HG03378 (cell line): ENCODE measurements at regions not wholly inside any gene's neighbourhood (a gene's known extent, or its start where the extent isn't known, plus 50 kb on each side); places are given as distances from the start of the nearest gene placed in this dataset.
A peak's percentile ranks its signal among the peaks of the same experiment; 100 is the strongest.

Experiments used
- ATAC-seq: cut with Tn5 transposase; IDR thresholded peaks from one replicate; pipeline ENCODE4 v1.9.1; 2021; ENCODE audit warnings: mild to moderate bottlenecking, moderate library complexity; ENCODE audit not compliant: unreplicated experiment

DNA sequence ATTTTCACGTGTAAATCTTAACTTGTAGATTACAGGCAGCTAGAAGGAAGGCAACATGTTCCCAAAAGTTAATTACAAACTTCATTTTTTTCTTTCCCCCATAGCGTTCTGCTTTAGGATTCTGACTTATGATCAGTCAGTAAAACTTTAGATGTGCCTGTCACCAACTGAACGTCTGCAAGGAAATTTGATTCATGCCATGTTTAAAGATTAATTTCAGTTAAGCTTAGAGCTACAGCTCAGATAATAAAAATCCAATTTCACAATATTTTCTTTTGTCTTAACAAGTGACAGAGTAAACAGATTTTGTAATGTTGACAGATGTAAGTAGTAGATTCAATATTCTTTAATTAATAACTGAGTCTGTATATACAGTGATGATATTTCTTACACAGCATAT is 253.1 kb downstream of the NFKBIZ start:
- no peak for ATAC-seq

DNA sequence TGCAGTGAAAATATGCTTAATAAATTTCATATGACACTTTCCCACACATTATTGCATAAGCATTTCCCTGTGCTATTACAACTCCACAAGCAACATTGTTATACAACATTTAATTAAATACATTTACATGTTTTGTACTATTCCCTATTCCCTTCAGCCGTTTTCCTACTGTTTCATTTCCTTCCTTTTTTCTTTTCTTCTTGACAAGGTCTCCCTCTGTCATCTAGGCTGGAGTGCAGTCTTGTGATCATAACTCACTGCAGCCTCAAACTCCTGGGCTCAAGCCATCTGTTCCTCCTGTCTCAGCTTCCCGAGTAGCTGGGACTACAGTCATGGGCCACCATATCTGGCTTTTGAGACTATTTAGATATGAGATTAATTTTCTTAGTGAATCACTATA is 254.7 kb downstream of the NFKBIZ start:
- ATAC-seq: no peak

DNA sequence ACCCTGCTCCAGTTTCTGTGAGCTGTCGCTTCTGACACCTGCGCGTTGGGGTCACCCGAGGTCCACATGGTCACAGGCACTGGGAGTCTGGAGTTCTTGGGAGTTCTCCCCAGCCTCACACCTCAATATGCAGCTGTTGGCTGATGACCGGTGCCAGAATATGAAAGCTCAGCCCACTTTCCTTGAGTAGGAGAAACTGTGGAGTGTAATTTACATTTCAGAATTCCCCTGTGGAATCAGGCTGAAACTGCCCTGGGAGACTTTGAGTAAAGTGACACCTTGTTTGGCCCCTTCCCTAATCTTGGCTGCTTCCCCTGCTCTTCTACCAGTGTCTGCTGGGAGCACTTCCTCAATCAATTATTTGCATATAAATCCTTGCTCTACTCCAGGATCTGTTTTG is 255.9 kb downstream of the NFKBIZ start:
- ATAC-seq: no peak

DNA sequence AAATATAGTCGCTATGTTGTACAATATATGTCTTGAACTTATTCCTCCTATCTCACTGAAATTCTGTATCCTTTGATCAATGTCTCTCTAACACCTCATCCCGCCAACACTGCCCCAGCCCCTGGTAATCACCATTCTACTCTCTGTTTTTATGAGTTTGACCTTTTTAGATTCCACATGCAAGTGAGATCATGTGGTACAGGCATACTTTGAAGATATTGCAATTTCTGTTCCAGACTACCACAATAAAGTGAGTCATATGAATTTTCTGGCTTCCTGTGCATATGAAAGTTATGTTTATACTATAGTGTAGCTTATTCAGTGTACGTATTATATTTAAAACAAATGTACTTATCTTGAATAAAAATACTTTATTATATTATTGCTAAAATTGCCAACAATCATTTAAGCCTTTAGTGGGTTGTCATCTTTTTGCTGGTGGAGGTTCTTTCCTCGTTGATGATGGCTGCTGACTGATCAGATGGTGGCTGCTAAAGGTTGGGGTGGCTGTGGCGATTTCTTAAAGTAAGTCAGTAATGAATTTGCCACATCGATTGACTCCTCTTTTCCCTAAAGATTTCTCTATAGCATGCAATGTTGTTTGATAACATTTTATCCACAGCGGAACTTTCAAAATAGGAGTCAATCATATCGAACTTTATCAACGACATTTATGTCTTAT is 257.2 kb downstream of the NFKBIZ start:
- no peak for ATAC-seq

DNA sequence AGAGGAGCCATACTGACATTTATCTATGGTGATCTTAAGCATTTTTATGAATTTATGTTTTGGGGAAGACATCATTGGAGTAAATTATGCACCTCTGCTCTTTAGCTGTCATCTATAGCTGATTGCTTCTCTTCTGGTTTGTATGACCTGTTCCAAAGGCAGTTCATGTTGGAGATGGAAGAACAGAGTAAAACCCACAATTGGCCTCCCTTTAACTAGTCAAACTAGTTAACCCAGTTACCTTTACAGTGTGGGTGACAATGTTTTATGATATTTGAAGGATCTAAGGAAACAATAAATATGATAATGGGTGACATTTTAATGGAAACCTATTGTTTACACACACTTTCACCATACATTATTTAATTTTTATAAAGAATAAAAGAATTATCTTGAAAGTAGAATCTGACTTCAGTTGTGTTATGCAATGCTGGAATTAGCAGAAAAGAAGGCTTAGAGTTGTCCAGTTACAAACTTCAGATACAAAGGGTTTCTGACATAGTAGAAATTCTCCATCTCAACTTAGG is 263.5 kb downstream of the NFKBIZ start:
- no peak for ATAC-seq

DNA sequence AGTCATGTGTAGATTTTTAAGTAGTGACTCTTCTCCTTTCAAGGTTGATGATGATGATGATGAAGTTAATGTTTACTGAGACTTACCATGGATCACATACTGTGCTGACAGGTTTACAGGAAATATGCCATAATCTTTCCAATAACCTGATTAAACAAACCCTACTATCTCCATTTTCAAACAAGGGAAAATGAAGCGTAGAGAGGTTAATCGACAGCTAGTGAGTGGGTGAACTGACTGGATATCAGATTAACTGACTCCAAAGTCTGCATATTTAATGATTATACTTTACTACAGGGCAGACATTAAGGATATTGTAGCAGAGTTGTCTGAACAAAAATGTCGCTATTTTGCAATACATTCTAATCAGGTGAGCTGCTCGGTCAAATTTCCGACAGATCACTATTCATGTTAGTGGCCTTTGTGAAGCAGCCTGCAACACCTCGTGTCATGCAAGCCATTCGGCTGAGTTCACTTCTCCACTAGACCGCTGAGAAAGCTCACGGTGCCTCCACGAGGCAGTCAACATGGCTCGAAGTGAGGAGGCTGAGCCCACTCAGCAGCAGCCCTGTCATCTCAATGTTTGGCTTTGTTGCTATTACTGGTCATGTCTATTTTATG is 264.2 kb downstream of the NFKBIZ start:
- ATAC-seq: no peak

DNA sequence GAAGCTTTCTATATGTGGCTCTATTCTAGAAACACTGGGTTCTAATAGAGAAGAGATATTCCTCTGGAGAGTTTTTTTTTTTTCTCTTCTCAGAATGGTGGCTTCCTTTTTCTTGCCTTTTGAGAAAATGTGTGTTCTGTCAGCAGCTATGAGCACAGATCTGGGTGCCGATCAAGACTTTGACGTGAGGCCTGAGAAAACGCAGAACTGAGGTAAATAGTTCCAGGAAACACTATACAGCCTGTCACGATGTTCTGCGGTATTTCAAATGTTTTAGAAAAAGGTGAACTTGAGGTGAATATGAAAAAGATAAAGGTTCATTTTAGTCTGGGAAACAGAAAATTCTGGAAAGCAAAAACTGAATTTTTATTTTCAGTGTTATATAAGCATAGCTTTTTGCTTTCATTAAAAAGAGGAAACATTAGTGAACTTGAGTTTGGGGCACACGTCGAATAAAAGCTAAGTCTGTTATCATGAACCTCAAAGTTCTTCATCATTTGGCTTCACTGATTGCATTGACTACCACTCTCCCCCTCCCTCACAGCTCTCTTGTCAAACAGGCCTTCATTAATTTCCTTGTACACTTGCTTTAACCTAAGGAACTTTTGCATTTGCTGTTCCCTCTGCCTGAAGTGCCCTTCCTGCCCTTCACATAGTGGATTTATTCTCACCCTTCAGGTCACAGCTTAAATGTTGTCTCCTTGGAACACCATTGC is 265.1 kb downstream of the NFKBIZ start:
- no peak for ATAC-seq

DNA sequence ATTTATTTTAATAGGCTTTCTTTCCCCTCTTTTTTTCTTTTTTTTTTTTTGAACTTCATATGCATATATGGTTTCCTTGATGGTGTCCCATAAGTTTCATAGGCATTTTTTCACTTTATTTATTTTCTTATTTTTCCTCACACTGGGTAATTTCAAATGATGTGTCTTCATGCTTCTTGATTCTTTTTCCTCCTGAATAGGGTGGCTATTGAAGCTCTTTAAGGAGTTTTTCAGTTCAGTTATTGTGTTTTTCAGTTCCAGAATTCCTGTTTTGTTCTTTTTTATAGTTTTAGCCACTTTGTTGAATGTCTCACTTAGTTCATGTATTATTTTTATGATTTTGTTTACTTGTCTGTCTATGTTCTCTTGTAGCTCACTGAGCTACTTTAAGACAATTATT is 273.2 kb downstream of the NFKBIZ start:
- ATAC-seq: no peak

DNA sequence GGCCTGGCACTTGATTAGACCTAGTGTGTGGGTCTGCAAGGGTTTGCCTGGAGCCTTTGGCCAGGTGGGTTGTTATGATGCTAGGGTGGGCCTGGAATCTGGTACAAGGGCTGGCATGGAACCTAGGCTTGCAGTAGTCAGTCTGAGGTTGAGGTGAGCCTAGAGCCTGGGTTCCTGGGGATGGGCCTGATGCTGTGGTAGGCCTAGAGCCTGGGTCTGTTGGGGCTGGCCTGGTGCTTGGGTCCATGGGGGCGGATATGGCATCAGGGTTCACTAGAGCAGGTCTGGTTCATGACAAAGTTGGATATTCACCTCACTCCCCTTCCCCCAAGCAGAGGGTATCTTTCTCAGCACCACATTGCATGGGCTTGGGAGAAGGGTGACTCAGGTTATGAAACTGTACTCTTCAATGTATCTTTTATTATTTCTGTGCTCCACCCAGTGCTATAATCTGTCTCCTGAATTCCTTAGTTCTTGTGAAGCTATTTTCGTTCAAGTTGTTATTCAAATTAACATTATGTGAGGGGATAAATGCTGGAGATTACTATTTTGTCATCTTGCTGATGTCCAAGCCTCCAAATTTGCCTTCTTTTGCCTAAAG is 274.4 kb downstream of the NFKBIZ start:
- ATAC-seq: no peak

DNA sequence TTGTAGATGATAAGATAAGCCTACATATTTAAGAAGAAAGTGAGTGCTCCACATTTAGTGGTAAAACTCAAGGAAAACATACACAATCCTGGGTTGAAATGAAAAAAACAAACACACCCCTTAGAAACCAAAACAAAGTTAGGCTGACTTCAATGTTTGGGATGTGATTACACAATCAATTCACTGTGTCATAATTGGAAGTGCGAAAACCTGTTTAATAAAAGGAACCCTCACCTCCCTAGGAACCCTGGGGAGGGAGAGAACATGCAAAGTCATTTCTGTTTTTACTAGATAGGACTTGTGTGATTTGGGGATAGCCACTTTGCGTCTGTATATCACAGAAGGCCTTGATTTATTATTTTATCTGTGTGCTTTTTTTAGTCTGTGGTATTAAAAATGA is 275.0 kb downstream of the NFKBIZ start:
- no peak for ATAC-seq

DNA sequence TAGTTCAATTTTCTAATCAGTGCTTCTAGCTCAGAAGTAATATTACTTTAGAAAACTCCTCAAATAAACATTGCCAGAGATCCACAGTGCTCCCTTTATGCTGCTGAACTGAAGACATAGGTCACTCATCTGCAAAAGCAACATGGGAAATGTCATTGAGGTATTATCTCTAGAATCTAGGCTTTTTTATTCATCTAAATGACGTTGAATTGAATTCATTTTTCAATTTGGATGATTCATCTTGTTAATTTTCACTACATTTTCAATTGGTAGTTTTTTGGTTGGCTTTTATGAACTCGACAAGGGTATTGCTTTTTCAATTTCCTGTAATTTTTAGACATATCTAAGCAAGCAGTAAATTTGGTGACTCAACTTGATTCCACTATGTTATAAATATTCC is 275.4 kb downstream of the NFKBIZ start:
- no peak for ATAC-seq

DNA sequence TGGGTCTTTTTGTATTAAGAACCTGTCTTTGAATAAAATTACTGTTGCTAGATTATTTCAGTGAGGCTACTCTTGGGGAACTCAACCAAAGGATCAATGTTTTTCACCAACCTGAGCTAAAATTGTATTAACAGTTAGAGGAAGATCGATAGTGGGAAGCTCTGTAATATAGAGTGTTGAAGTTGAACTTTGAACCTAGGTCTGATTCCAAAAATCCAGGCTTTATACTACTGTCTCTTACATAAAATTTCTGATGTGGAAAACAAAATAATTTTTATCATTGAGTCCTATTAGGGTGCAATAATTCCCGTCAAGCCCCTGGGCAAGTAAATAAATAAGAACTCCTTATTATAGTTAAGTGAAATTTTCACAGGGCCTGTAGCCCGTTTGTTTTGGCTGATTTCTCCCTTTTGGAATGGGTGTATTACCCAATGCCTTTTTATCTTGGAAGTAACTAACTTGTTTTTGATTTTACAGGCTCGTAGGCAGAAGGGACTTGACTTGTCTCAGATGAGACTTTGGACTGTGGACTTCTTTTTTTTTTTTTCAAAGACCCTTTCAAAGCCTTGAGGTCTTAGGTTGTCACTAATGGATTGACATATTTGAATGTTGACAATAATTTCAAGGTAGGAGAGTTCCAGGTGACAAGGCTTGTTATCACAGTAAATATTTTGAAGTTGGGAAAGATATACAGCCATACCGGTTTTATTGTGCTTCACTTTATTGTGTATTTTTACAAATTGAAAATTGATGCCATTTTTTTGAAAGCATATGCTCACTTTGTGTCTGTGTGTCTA is 276.1 kb downstream of the NFKBIZ start:
- no peak for ATAC-seq

DNA sequence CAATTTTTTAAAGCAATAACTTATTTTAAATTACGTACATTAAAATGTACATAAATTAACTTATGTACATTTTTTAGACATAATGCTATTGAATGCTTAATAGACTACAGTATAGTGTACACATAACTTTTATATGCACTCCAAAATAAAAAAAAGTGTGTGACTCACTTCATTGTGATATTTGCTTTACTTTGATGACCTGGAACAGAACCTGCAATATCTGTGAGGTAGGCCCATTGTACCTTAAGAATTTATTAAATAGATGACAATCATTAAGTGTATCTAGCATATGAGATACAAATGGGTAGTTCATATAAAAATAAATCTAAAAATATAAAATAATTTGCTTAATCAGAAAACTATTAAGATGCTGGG is 276.7 kb downstream of the NFKBIZ start:
- no peak for ATAC-seq

DNA sequence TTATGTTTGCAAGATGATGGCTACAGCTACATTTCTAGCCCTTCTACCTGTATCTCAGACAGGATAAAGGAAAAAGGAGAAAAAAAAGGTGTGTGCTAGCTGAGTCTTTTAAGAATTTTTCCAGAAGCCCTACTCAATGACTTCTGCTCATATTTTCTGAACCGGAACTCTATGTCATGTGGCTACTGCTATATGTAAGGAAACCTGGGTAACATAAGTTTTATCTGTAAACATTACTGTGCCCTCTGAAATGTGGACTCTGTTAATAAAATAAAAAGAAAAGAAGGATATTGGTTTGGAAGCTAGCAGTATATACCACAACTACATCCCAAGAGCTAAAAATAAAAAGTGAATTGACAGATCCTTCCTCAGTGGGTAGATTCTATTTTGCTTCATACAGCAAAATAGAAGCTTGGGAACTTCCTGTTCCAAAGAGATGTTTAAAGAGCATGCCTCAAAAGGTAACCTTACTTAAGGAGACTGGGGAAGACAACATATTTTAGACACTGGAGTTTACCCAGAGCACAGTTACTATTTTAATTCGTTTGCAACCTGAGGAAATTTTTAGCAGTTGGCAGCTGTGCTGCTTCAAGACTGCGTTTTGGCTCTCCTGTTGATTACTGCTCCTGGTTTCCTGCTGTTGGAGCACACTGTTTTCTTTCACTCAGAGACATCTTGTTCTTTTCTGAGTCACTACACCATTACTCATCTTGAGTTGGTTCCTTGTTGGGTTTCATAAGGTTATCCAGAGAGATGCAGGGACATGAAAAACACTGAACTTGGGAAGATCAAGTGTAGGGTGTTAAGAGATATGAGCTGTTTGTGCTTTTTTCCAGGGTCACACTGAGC is 280.7 kb downstream of the NFKBIZ start:
- peak; percentile 66 for ATAC-seq

DNA sequence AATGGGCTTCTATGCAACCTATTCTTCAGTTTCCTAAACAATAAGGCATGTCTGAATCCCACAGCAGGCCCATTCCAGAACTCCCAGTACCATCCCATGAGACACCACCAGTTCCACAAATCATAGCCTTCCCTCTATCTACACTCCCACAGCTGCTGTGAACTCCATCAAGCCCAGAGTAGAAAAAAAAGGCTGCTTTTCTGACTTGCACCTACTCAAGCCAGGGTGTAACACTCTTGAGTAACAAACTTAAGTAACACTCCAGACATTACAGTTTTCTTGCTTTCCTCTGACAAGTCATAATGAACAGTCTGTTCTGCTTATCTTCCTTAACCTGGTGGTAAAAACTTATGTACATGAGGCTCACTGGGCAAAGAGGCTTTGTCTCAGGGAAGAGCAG is 283.1 kb downstream of the NFKBIZ start:
- no peak for ATAC-seq

DNA sequence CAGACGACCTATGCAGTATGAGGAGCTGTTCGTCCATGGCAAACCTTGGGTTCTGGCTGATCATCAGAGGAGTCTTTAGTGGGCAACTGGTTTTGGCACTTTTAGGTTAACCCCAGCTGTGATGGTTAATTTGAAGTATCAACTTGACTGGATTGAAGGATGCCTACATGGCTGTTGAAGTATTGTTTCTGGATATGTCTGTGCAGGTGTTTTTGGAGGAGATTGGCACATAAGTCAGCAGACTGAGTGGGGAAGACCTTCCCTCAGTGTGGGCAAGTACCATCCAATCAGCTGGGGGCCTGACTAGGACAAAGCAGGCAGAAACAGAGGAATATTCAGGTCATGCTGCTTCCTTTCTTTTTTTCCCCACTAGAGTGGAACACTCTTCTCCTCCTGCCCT is 284.1 kb downstream of the NFKBIZ start:
- ATAC-seq: no peak

DNA sequence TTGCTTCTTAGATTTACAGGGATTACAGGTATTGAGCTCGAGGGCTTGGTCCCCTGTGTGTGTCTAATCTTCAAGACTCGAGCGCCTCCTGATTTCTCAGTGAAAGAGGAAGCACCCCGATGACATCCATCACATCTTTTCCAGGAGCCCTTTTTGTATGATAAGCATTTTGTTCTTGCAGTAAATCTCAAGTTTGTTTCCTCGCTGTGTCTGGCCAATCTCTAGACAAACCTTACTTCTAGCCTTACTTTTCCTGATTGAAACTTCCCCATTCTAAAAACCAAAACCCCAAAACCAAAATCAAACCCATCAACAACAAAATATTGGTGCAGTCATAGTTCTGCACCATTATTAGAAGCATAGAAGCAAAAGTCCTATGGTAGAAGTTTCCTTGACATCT is 286.0 kb downstream of the NFKBIZ start:
- ATAC-seq: no peak

DNA sequence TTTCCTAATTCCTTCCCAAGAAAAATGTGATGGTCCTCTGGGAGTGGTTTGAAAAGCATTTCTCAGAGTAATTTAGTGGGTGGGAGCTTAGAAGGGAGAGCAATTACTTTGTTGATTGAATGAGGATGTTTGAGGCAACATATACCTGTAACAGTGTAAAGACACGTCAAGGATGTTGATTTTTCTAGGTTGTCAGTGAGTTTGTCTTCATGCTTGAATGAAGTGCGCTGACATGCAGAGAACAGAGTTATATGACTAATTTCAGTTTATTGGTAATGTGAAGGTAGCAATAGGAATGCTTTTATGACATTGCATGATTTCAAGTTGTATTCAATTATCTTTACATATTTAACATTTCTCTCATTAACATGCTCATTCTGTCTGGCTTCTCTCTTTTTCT is 286.9 kb downstream of the NFKBIZ start:
- ATAC-seq: no peak

DNA sequence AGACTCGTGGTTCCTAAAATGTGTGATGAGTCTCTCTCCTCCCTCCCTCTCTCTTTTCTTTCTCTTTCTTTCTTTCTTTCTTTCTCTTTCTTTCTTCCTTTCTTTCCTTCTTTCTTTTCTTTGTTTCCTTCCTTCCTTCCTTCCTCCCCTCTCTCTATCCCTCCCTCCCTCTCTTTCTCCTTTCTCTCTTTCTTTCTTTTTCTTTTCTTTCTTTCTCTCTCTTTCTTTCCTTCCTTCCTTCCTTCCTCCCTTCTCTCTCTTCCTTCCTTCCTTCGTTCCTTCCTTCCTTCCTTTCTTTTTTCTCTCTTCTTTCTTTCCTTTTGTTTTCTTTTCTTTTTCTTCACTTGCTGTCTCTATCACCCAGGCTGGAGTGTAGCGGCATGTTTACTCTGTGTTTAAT is 290.8 kb downstream of the NFKBIZ start:
- no peak for ATAC-seq
